Psoas muscle (tissue), 7 donors: ENCODE measurements at regions not wholly inside any gene's neighbourhood (a gene's known extent, or its start where the extent isn't known, plus 50 kb on each side); places are given as distances from the start of the nearest gene placed in this dataset.

Experiments used
- ATAC-seq, 4 donors: fragments of 200-7000 bp; cut with Tn5 transposase; one replicate each; pipeline ENCODE4 v1.9.1; 2020; ENCODE audit warnings: moderate library complexity in 3 of 4, mild to moderate bottlenecking in 2 of 4
- DNase-seq, 2 donors: peaks; one replicate each; pipeline ENCODE4 v3.0.0-alpha.2; 2020
- H3K27ac ChIP-seq: fragments of 200-600 bp; one replicate; pipeline ENCODE4 v1.8.0; 2022
- H3K27me3 ChIP-seq, 3 donors: fragments of 200-600 bp in 1 of 3; one replicate each; pipeline versions ENCODE4 v1.6.1 to v1.8.0; 2013 to 2022; ENCODE audit warnings: low read length in 2 of 3, mild to moderate bottlenecking in 2 of 3, moderate library complexity in 1 of 3; ENCODE audit not compliant: insufficient read depth in 3 of 3
- H3K36me3 ChIP-seq, 2 donors: fragments of 200-600 bp in 1 of 2; one replicate each; pipeline versions ENCODE4 v1.6.1 to v1.8.0; 2013 to 2022; ENCODE audit warnings: low read depth in 1 of 2, mild to moderate bottlenecking in 1 of 2, moderate library complexity in 1 of 2; ENCODE audit not compliant: insufficient read depth in 1 of 2
- H3K4me1 ChIP-seq: fragments of 200-600 bp; one replicate; pipeline ENCODE4 v1.8.0; 2022
- H3K4me3 ChIP-seq: fragments of 200-600 bp; one replicate; pipeline ENCODE4 v1.8.0; 2022; ENCODE audit warnings: mild to moderate bottlenecking
- H3K9me3 ChIP-seq: fragments of 200-600 bp; one replicate; pipeline ENCODE4 v1.8.0; 2022
- CTCF ChIP-seq: fragments of 200-600 bp; IDR thresholded peaks from one replicate; pipeline ENCODE4 v1.8.0; 2022; ENCODE audit warnings: antibody characterized with exemption
- WGBS, 3 donors: extraction: QIAGEN DNeasy Blood & Tissue Kit; methylation state at CpG; one replicate each; pipeline versions ENCODE4 v1.1.6 to v1.1.7; 2013; 5-methylcytosine and 5-hydroxymethylcytosine counted together
- intact Hi-C, 2 donors: fragments of 100-400 bp; cut with DNase I; formaldehyde crosslinking; loops; one replicate each; pipeline versions ENCODE4 v1.11.0 to v1.14.2; 2022
- donor health status: healthy with polysubstance abuse.
- donor health status: DM: no; HTN: no; CAD: no; lungs with moderate emphysema.
- donor health status: Bipolar disorder and iron deficiency.
- donor health status: healthy.
- donor health status: DM: yes; HTN: yes; CAD: no.
- donor health status: DM: no; HTN: no; CAD: no.
- donor health status: DM: yes; HTN: yes; CAD: no.

DNA sequence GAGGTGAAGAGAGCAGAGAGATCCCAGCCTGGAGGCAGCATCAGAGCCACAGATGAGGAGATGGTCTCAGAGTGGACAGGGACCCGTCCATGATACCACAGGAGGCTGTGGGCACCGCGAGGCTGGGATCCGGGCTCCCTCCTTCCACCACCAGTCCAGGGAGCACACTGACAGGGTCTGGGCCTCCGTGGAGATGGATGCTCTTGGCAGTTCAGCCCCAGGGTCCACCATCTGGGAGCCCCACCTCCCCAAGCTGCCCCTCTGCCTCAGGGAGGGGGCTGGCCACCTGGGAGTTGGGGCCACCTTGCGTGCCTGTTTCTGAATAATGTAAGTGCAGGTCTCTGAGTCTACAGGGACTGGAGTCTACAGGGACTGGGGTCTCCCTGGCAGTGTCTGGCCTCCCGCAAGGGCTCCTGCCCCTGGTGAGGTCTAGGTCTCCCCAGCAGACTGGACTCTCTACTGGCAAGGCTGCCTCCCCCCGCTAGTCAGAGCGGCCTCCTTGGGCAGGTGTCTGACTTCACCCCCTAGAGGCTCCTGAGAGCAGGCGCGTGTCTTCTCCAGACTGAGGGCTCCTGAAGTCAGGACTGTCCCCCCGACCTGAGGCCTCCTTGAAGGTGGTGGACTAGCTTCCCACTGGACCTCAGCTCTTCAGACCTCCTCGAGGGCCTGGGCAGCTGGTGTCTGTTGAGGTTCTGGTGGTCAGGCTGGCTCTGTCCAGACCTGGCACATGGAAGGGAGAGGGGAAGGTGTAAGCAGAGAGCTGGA, 218.5 kb downstream of the PTPRU start:
- TF ChIP-seq CTCF = no peak
- H3K27ac ChIP-seq = no peak overlapping the region
- no peaks in the 10 kb centered on the region for H3K9me3 ChIP-seq
- no peaks in the 10 kb centered on the region for H3K4me1 ChIP-seq
- DNase-seq = no peak
- 73 to 84% (median 83%) methylated on average over 12 to 13 of the region's 13 CpGs for WGBS, 3 donors
- peaks cover 0 to 23% (median 0%) of the 10 kb centered on the region in 3 donors for H3K27me3 ChIP-seq
- no peak for ATAC-seq
- H3K36me3 ChIP-seq = no peaks in the 10 kb centered on the region
- intact Hi-C loops = no loop called here
- H3K4me3 ChIP-seq = no peak overlapping the region

- peak in 1 of 4 donors; percentile 49 for ATAC-seq
- WGBS, 3 donors = 39 to 44% (median 41%) methylated on average over 8 of the region's 8 CpGs
- H3K36me3 ChIP-seq = no peaks in the 10 kb centered on the region
- no peak overlapping the region for H3K27ac ChIP-seq
- TF ChIP-seq CTCF = no peak
- H3K4me3 ChIP-seq = no peak overlapping the region
- H3K4me1 ChIP-seq = no peaks in the 10 kb centered on the region
- no peak for DNase-seq
- no peaks in the 10 kb centered on the region for H3K9me3 ChIP-seq
- intact Hi-C loops = no loop called here
- H3K27me3 ChIP-seq = peaks cover 0 to 23% (median 0%) of the 10 kb centered on the region in 3 donors
These were observed 217.3 kb downstream of the PTPRU start for GRCh38 chr1:29453502-29454240.

DNA sequence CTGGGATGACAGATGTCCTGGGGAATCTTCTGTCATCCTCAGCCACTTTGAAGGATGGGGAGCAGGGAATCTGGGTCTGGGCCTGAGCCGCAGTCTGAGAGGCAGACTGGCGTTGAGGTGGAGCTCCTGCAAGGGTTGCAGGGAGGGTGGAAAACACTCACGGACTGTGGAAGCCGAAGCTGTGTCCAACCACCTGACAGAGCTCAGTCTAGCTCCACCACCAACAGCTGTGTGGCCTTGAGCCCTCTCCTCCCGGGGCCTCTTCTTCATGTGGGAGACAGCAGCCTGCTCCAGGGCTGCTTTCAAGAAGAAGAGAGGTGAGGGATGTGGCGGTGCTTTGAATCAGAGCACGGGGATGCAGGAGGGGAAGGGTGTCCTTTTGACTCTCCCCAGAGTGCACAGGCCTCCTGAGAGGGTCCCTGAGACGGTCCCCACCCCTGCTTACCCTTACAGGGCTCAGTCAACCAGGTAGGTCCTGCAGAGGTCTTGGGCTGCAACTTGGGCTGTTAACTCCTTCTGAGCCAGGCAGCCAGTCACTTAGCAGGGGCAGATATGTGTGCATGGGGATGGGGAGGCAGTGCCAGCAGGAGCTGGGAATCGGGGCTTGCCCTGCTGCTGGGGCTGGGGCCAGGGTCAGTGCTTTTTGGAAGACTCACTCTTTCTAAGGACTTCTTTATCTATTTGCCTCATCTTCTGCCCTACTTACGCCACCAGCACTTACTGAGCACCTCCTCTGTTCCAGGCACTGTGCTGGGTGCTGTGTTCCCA, 216.3 kb downstream of the PTPRU start:
- ATAC-seq = no peak
- TF ChIP-seq CTCF = no peak
- no peaks in the 10 kb centered on the region for H3K4me1 ChIP-seq
- no peaks in the 10 kb centered on the region for H3K9me3 ChIP-seq
- no peaks in the 10 kb centered on the region for H3K36me3 ChIP-seq
- 59 to 62% (median 61%) methylated on average over 10 of the region's 10 CpGs for WGBS, 3 donors
- DNase-seq = no peak
- intact Hi-C loops = no loop called here
- no peak overlapping the region for H3K27ac ChIP-seq
- H3K27me3 ChIP-seq = peaks cover 0 to 22% (median 0%) of the 10 kb centered on the region in 3 donors
- H3K4me3 ChIP-seq = no peak overlapping the region

DNA sequence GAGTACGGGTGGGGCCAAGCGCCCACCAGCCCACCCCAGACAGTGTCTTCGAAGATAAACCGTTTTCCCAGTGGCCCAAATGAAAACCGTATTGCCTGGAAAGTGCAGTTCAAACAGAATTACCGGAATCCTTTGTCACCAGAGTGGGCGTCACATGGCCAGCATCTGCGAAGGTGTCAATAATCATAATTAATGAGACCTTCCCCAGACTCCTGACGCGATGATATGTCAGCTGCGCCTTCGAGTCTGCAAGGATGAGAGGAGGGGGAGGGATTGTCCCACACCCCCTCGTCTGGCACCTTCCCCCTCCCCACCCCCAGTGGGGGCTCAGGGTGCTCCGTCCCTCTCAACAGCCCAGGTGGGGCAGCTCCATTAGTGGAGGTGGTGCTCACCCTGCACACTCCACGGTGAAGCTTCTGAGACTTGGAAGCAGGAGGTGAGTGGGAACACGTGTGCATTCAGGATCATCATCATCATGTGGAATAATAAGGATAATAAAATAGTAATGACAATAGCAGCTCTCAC, 215.1 kb downstream of the PTPRU start:
- DNase-seq (no peak), ATAC-seq (no peak)
- peaks cover 0 to 16% (median 0%) of the 10 kb centered on the region in 3 donors for H3K27me3 ChIP-seq
- no peaks in the 10 kb centered on the region for H3K9me3 ChIP-seq
- H3K4me1 ChIP-seq = no peaks in the 10 kb centered on the region
- H3K36me3 ChIP-seq = no peaks in the 10 kb centered on the region
- H3K4me3 ChIP-seq = no peak overlapping the region
- no peak for TF ChIP-seq CTCF
- intact Hi-C loops = no loop called here
- H3K27ac ChIP-seq = no peak overlapping the region
- 82 to 84% (median 82%) methylated on average over 15 to 16 of the region's 16 CpGs for WGBS, 3 donors
